Esophagus squamous epithelium (tissue), 5 donors: ENCODE measurements at regions not wholly inside any gene's neighbourhood (a gene's known extent, or its start where the extent isn't known, plus 50 kb on each side); places are given as distances from the start of the nearest gene placed in this dataset.

Experiments used
- DNase-seq: peaks from one replicate; lab custom pipeline; 2025; lab: John Stamatoyannopoulos, UW
- H3K27ac ChIP-seq, 4 donors: fragments of 200-600 bp; sonication (generic); one replicate each; pipeline ENCODE4 v1.5.1; 2016 to 2019; ENCODE audit warnings: mild to moderate bottlenecking in 1 of 4
- H3K27me3 ChIP-seq, 4 donors: fragments of 200-600 bp; sonication (generic); 1 replicate in 3 of 4; 2 replicates in 1 of 4; pipeline versions ENCODE4 v1.5.1 to v1.6.0; 2017 to 2021; ENCODE audit warnings: antibody characterized with exemption in 1 of 4
- H3K36me3 ChIP-seq, 3 donors: fragments of 200-600 bp; sonication (generic); one replicate each; pipeline ENCODE4 v1.5.1; 2016 to 2019
- H3K4me1 ChIP-seq, 3 donors: fragments of 200-600 bp; sonication (generic); one replicate each; pipeline ENCODE4 v1.5.1; 2017 to 2019
- H3K4me3 ChIP-seq, 4 donors: fragments of 200-600 bp; sonication (generic); 1 replicate in 3 of 4; 2 replicates in 1 of 4; pipeline ENCODE4 v1.5.1; 2016 to 2019; ENCODE audit warnings: mild to moderate bottlenecking in 2 of 4, moderate library complexity in 1 of 4
- H3K9me3 ChIP-seq, 3 donors: fragments of 200-600 bp; sonication (generic); one replicate each; pipeline ENCODE4 v1.5.1; 2016 to 2019
- CTCF ChIP-seq, 6 experiments: fragments of 450-650 bp in 4 of 6; fragments of 200-600 bp in 2 of 6; sonication (generic) in 2 of 6; IDR thresholded peaks; one replicate each; pipeline ENCODE4 v1.5.1; 2016 to 2019; ENCODE audit warnings: antibody characterized with exemption in 6 of 6, mild to moderate bottlenecking in 4 of 6, moderate library complexity in 4 of 6
- POLR2A ChIP-seq, 4 donors: fragments of 450-650 bp; IDR thresholded peaks; one replicate each; pipeline ENCODE4 v1.6.1; 2017; ENCODE audit warnings: antibody characterized with exemption in 4 of 4, mild to moderate bottlenecking in 4 of 4, moderate library complexity in 3 of 4
- WGBS, 2 donors: methylation state at CpG; one replicate each; pipeline ENCODE4 v1.1.5; 2018; 5-methylcytosine and 5-hydroxymethylcytosine counted together
- intact Hi-C: fragments of 100-400 bp; cut with DNase I; formaldehyde crosslinking; loops from one replicate; pipeline ENCODE4 v1.15.0; 2022
- donor health status: DM: yes; HTN: yes; CAD: no.

- Histone ChIP-seq H3K4me3 (no peak overlapping the region), H3K9me3 (no peaks in the 10 kb centered on the region), H3K4me1 (no peaks in the 10 kb centered on the region), H3K27me3 (no peaks in the 10 kb centered on the region), H3K36me3 (no peaks in the 10 kb centered on the region), H3K27ac (no peak overlapping the region)
- DNase-seq, result no peak
- WGBS, 2 donors, result 81 to 93% methylated on average over 3 of the region's 3 CpGs
- intact Hi-C loops, result no loop called here
- TF ChIP-seq POLR2A (IDR thresholded peaks at IDR 0.05) (no peak), CTCF (IDR thresholded peaks at IDR 0.05) (no peak)
Observed at GRCh38 chr12:41893491-41893890, 251.2 kb downstream of the GXYLT1 start.

GRCh38 chr12:41892302-41892701, 252.4 kb downstream of the GXYLT1 start:
- H3K36me3 ChIP-seq, result no peaks in the 10 kb centered on the region
- H3K9me3 ChIP-seq, result no peaks in the 10 kb centered on the region
- H3K27me3 ChIP-seq, result no peaks in the 10 kb centered on the region
- TF ChIP-seq CTCF (IDR thresholded peaks at IDR 0.05) (no peak), POLR2A (IDR thresholded peaks at IDR 0.05) (no peak)
- no peak overlapping the region for H3K4me3 ChIP-seq
- H3K4me1 ChIP-seq, result no peaks in the 10 kb centered on the region
- intact Hi-C loops, result no loop called here
- WGBS, 2 donors, result 67 to 71% methylated on average over 3 of the region's 3 CpGs
- H3K27ac ChIP-seq, result no peak overlapping the region
- DNase-seq, result no peak

GRCh38 chr12:41891226-41891625, 253.4 kb downstream of the GXYLT1 start:
- Histone ChIP-seq H3K4me3 (no peak overlapping the region), H3K27me3 (no peaks in the 10 kb centered on the region), H3K4me1 (no peaks in the 10 kb centered on the region), H3K9me3 (no peaks in the 10 kb centered on the region), H3K27ac (no peak overlapping the region), H3K36me3 (no peaks in the 10 kb centered on the region)
- 77 to 97% methylated on average over 3 of the region's 3 CpGs for WGBS, 2 donors
- DNase-seq, result no peak
- intact Hi-C loops, result no loop called here
- TF ChIP-seq POLR2A (IDR thresholded peaks at IDR 0.05) (no peak), CTCF (IDR thresholded peaks at IDR 0.05) (no peak)

- H3K27me3 ChIP-seq, result no peaks in the 10 kb centered on the region
- H3K4me1 ChIP-seq, result no peaks in the 10 kb centered on the region
- DNase-seq, result no peak
- H3K4me3 ChIP-seq, result no peak overlapping the region
- no peaks in the 10 kb centered on the region for H3K36me3 ChIP-seq
- H3K27ac ChIP-seq, result no peak overlapping the region
- no peaks in the 10 kb centered on the region for H3K9me3 ChIP-seq
- intact Hi-C loops, result no loop called here
- TF ChIP-seq POLR2A (IDR thresholded peaks at IDR 0.05) (no peak), CTCF (IDR thresholded peaks at IDR 0.05) (no peak)
Observed at GRCh38 chr12:41888285-41888684, 256.4 kb downstream of the GXYLT1 start.

- DNase-seq, result no peak
- H3K4me3 ChIP-seq, result no peak overlapping the region
- intact Hi-C loops, result no loop called here
- no peaks in the 10 kb centered on the region for H3K27me3 ChIP-seq
- no peaks in the 10 kb centered on the region for H3K9me3 ChIP-seq
- TF ChIP-seq CTCF (IDR thresholded peaks at IDR 0.05) (no peak), POLR2A (IDR thresholded peaks at IDR 0.05) (no peak)
- no peak overlapping the region for H3K27ac ChIP-seq
- H3K36me3 ChIP-seq, result no peaks in the 10 kb centered on the region
- WGBS, 2 donors, result 70 to 73% methylated on average over 4 to 5 of the region's 5 CpGs
- H3K4me1 ChIP-seq, result no peaks in the 10 kb centered on the region
Observed at GRCh38 chr12:41881891-41882805, 262.5 kb downstream of the GXYLT1 start.
